H9 (cell line): ENCODE measurements at regions not wholly inside any gene's neighbourhood (a gene's known extent, or its start where the extent isn't known, plus 50 kb on each side); places are given as distances from the start of the nearest gene placed in this dataset.
A peak's percentile ranks its signal among the peaks of the same experiment; 100 is the strongest.

ENCODE experiments used
- DNase-seq: peaks from one replicate; pipeline ENCODE4 v3.0.0-alpha.2; 2017
- H2AFZ ChIP-seq: one replicate; pipeline ENCODE4 v1.6.1; 2013; ENCODE audit warnings: mild to moderate bottlenecking, low read length, control low read depth, moderate library complexity
- H2AK5ac ChIP-seq: 2 replicates; pipeline ENCODE4 v1.6.1; 2013; ENCODE audit warnings: low read length, control low read depth, mixed read lengths; ENCODE audit not compliant: insufficient read length
- H2BK120ac ChIP-seq: one replicate; pipeline ENCODE4 v1.6.1; 2013; ENCODE audit warnings: low read depth, mild to moderate bottlenecking, low read length, control low read depth, inconsistent platforms; ENCODE audit not compliant: poor library complexity, severe bottlenecking
- H2BK12ac ChIP-seq: 2 replicates; pipeline ENCODE4 v1.6.1; 2013; ENCODE audit warnings: low read length, control low read depth, mixed read lengths, low read depth; ENCODE audit not compliant: insufficient read length
- H2BK15ac ChIP-seq: 2 replicates; pipeline ENCODE4 v1.6.1; 2013; ENCODE audit warnings: low read depth, low read length, control low read depth
- H2BK20ac ChIP-seq: one replicate; pipeline ENCODE4 v1.6.1; 2013; ENCODE audit warnings: low read depth, mild to moderate bottlenecking, low read length, control low read depth, inconsistent platforms; ENCODE audit not compliant: poor library complexity, severe bottlenecking
- H2BK5ac ChIP-seq: 2 replicates; pipeline ENCODE4 v1.6.1; 2013; ENCODE audit warnings: low read length, control low read depth, mixed read lengths; ENCODE audit not compliant: insufficient read length
- H3K14ac ChIP-seq: 2 replicates; pipeline ENCODE4 v1.6.1; 2013; ENCODE audit warnings: low read length, control low read depth; ENCODE audit not compliant: insufficient read depth
- H3K18ac ChIP-seq: 2 replicates; pipeline ENCODE4 v1.6.1; 2013; ENCODE audit warnings: low read depth, mild to moderate bottlenecking, mixed read lengths, low read length, control low read depth; ENCODE audit not compliant: insufficient read length
- H3K23ac ChIP-seq: 2 replicates; pipeline ENCODE4 v1.6.1; 2013; ENCODE audit warnings: low read length, control low read depth, mixed read lengths, low read depth; ENCODE audit not compliant: insufficient read length
- H3K23me2 ChIP-seq: 2 replicates; pipeline ENCODE4 v1.6.1; 2013; ENCODE audit warnings: low read depth, mild to moderate bottlenecking, mixed read lengths, low read length, control low read depth; ENCODE audit not compliant: insufficient read length, poor library complexity, severe bottlenecking
- H3K27ac ChIP-seq: 2 replicates; pipeline ENCODE4 v1.5.1; 2013; ENCODE audit warnings: low read length, control low read depth, mixed read lengths, low read depth; ENCODE audit not compliant: insufficient read length
- H3K27me3 ChIP-seq: 2 replicates; pipeline ENCODE4 v1.6.1; 2013; ENCODE audit warnings: low read length, control low read depth, inconsistent platforms; ENCODE audit not compliant: insufficient read depth
- H3K4ac ChIP-seq: 2 replicates; pipeline ENCODE4 v1.6.1; 2013; ENCODE audit warnings: low read depth, mild to moderate bottlenecking, control low read depth, inconsistent platforms, low read length, moderate library complexity
- H3K4me1 ChIP-seq: 2 replicates; pipeline ENCODE4 v1.6.1; 2013; ENCODE audit warnings: low read length, control low read depth, inconsistent platforms; ENCODE audit not compliant: insufficient read depth
- H3K4me2 ChIP-seq: 2 replicates; pipeline ENCODE4 v1.6.1; 2013; ENCODE audit warnings: low read length, control low read depth, mixed read lengths; ENCODE audit not compliant: insufficient read length, insufficient read depth
- H3K56ac ChIP-seq: 2 replicates; pipeline ENCODE4 v1.6.1; 2013; ENCODE audit warnings: low read depth, mild to moderate bottlenecking, mixed read lengths, low read length, control low read depth; ENCODE audit not compliant: insufficient read length
- H3K79me1 ChIP-seq: 2 replicates; pipeline ENCODE4 v1.6.1; 2013; ENCODE audit warnings: low read depth, mild to moderate bottlenecking, moderate library complexity, low read length, control low read depth, inconsistent platforms; ENCODE audit not compliant: insufficient read depth, poor library complexity, severe bottlenecking
- H3K79me2 ChIP-seq: 2 replicates; pipeline ENCODE4 v1.6.1; 2013; ENCODE audit warnings: low read length, control low read depth, inconsistent platforms; ENCODE audit not compliant: insufficient read depth
- H3K9ac ChIP-seq: 2 replicates; pipeline ENCODE4 v1.6.1; 2013; ENCODE audit warnings: low read length, control low read depth, mixed read lengths; ENCODE audit not compliant: insufficient read length; ENCODE audit errors: extremely low read depth
- H3K9me3 ChIP-seq: one replicate; pipeline ENCODE4 v1.6.1; 2013; ENCODE audit warnings: low read depth, low read length, inconsistent platforms; ENCODE audit not compliant: control insufficient read depth
- H3T11ph ChIP-seq: one replicate; pipeline ENCODE4 v1.6.1; 2013; ENCODE audit warnings: mild to moderate bottlenecking, low read length, control low read depth, inconsistent platforms
- H4K20me1 ChIP-seq: one replicate; pipeline ENCODE4 v1.6.1; 2013; ENCODE audit not compliant: control insufficient read depth, insufficient read length, insufficient read depth
- H4K5ac ChIP-seq: 2 replicates; pipeline ENCODE4 v1.6.1; 2013; ENCODE audit warnings: low read depth, mild to moderate bottlenecking, mixed read lengths, low read length, control low read depth; ENCODE audit not compliant: insufficient read length
- H4K8ac ChIP-seq: replicated peaks from 2 replicates; pipeline ENCODE4 v1.6.1; 2013; ENCODE audit warnings: low read length, control low read depth, mixed read lengths, low read depth; ENCODE audit not compliant: insufficient read length
- H4K91ac ChIP-seq: 2 replicates; pipeline ENCODE4 v1.6.1; 2013; ENCODE audit warnings: low read depth, mild to moderate bottlenecking, moderate library complexity, mixed read lengths, low read length, control low read depth; ENCODE audit not compliant: insufficient read length
- H3K27ac Mint-ChIP-seq, 3 experiments: 2 replicates in 2 of 3; 3 replicates in 1 of 3; pipeline ENCODE4 v1.8.0; 2020 to 2021; ENCODE audit warnings: mixed read lengths in 3 of 3, mild to moderate bottlenecking in 1 of 3, moderate library complexity in 1 of 3
- H3K27me3 Mint-ChIP-seq: 2 replicates; pipeline ENCODE4 v1.8.0; 2021; ENCODE audit warnings: low read depth, mild to moderate bottlenecking, moderate library complexity, mixed read lengths
- H3K36me3 Mint-ChIP-seq, 3 experiments: 2 replicates in 2 of 3; 3 replicates in 1 of 3; pipeline ENCODE4 v1.8.0; 2020 to 2021; ENCODE audit warnings: low read depth in 3 of 3, mixed read lengths in 3 of 3; ENCODE audit not compliant: insufficient read depth in 1 of 3
- H3K4me1 Mint-ChIP-seq, 2 experiments: 2 replicates each; pipeline ENCODE4 v1.8.0; 2020; ENCODE audit warnings: mixed read lengths in 2 of 2
- H3K4me3 Mint-ChIP-seq, 2 experiments: 2 replicates in 1 of 2; 3 replicates in 1 of 2; pipeline ENCODE4 v1.8.0; 2020 to 2021; ENCODE audit warnings: mild to moderate bottlenecking in 2 of 2, mixed read lengths in 2 of 2, moderate library complexity in 1 of 2
- H3K9me3 Mint-ChIP-seq, 2 experiments: 2 replicates in 1 of 2; 3 replicates in 1 of 2; pipeline ENCODE4 v1.8.0; 2020; ENCODE audit warnings: mild to moderate bottlenecking in 2 of 2, mixed read lengths in 2 of 2, moderate library complexity in 1 of 2
- CTCF ChIP-seq: fragments of 200-600 bp; sonication (generic); conservative IDR thresholded peaks from 3 replicates; pipeline ENCODE4 v1.8.0; 2021; ENCODE audit warnings: antibody characterized with exemption, mild to moderate bottlenecking
- WGBS: extraction: QIAGEN DNeasy Blood & Tissue Kit; methylation state at CpG from one replicate; pipeline ENCODE4 v1.1.7; 2013; ENCODE audit warnings: missing lambda C conversion rate, low lambda C conversion rate, mixed read lengths; ENCODE audit not compliant: insufficient read length; ENCODE audit errors: extremely low coverage; 5-methylcytosine and 5-hydroxymethylcytosine counted together

GRCh38 chr9:78541868-78542443, 245.0 kb downstream of the PSAT1 start:
- Histone ChIP-seq H3K4ac (no peak overlapping the region), H3K79me2 (no peaks in the 10 kb centered on the region), H2BK5ac (no peak overlapping the region), H3K56ac (no peak overlapping the region), H3T11ph (no peak overlapping the region), H2AFZ (no peak overlapping the region), H3K9me3 (no peaks in the 10 kb centered on the region), H2BK120ac (no peak overlapping the region), H4K20me1 (no peaks in the 10 kb centered on the region), H3K4me2 (peak overlapping the region; percentile 6), H3K27ac (no peak overlapping the region), H3K18ac (no peak overlapping the region), H3K23ac (no peak overlapping the region), H3K4me1 (peaks cover 9% of the 10 kb centered on the region), H3K79me1 (no peaks in the 10 kb centered on the region), H3K27me3 (no peaks in the 10 kb centered on the region), H4K5ac (no peak overlapping the region), H4K8ac (no peak overlapping the region), H2BK20ac (no peak overlapping the region), H4K91ac (no peak overlapping the region), H3K23me2 (no peaks in the 10 kb centered on the region), H2AK5ac (no peak overlapping the region), H2BK12ac (no peak overlapping the region), H2BK15ac (no peak overlapping the region), H3K14ac (no peak overlapping the region), H3K9ac (no peak overlapping the region)
- WGBS = no CpG with 5 or more reads among the region's 9 CpGs
- TF ChIP-seq CTCF = no peak
- Mint-ChIP-seq H3K27ac (0 out of 7 replicates have a peak overlapping the region, but pooled peaks of 1 of the 3 experiments have one; percentile 10), H3K27me3 (no peaks in the 10 kb centered on the region; the same call in 1 of the 2 replicates), H3K9me3 (peaks cover 4 to 5% of the 10 kb centered on the region in 2 experiments; a peak in 3 of 5 replicates), H3K4me1 (peaks cover 34 to 42% of the 10 kb centered on the region in 2 experiments), H3K36me3 (peaks cover 0 to 14% (median 6%) of the 10 kb centered on the region in 3 experiments; a peak in 4 of 7 replicates), H3K4me3 (no peak overlapping the region)
- no peak for DNase-seq
